GDM1 (cell line): ENCODE measurements at regions not wholly inside any gene's neighbourhood (a gene's known extent, or its start where the extent isn't known, plus 50 kb on each side); places are given as distances from the start of the nearest gene placed in this dataset.
"Not testable (repeated sequence)": the region's sequence is repeated elsewhere in the genome, so short reads cannot be mapped to it uniquely, and the experiment has no call there.

Source experiments
- DNase-seq: peaks from one replicate; lab custom pipeline; 2025; lab: John Stamatoyannopoulos, UW

- no peak for DNase-seq
These were observed 97.9 kb upstream of the MTHFD1L start for GRCh38 chr6:150767571-150768018.

- DNase-seq, result no peak
These were observed 94.9 kb upstream of the MTHFD1L start for GRCh38 chr6:150770637-150771036.

GRCh38 chr6:150773969-150774368 is 91.5 kb upstream of the MTHFD1L start:
- DNase-seq, result no peak

- DNase-seq, result no peak
These were observed 89.9 kb upstream of the MTHFD1L start for GRCh38 chr6:150775415-150776203.

- no peak for DNase-seq
These were observed 87.8 kb upstream of the MTHFD1L start for GRCh38 chr6:150777736-150778135.

GRCh38 chr6:150783813-150784212 is 81.7 kb upstream of the MTHFD1L start:
- no peak for DNase-seq

- DNase-seq, result no peak
These were observed 78.1 kb upstream of the MTHFD1L start for GRCh38 chr6:150787429-150787828.

GRCh38 chr6:150788089-150788488 is 77.4 kb upstream of the MTHFD1L start:
- no peak for DNase-seq

GRCh38 chr6:150789906-150790305 is 75.6 kb upstream of the MTHFD1L start:
- not testable (repeated sequence) for DNase-seq

GRCh38 chr6:150791717-150792116 is 73.8 kb upstream of the MTHFD1L start:
- DNase-seq, result no peak

- no peak for DNase-seq
These were observed 67.6 kb upstream of the MTHFD1L start for GRCh38 chr6:150797949-150798348.

- DNase-seq, result no peak
These were observed 66.2 kb upstream of the MTHFD1L start for GRCh38 chr6:150799276-150799805.

- DNase-seq, result no peak
These were observed 64.7 kb upstream of the MTHFD1L start for GRCh38 chr6:150800674-150801314.

GRCh38 chr6:150806790-150807189 is 58.7 kb upstream of the MTHFD1L start:
- DNase-seq, result no peak

- no peak for DNase-seq
These were observed 52.0 kb upstream of the MTHFD1L start for GRCh38 chr6:150813319-150813992.

GRCh38 chr6:150813993-150814359 is 51.5 kb upstream of the MTHFD1L start:
- no peak for DNase-seq
